H9 (cell line): ENCODE measurements at regions not wholly inside any gene's neighbourhood (a gene's known extent, or its start where the extent isn't known, plus 50 kb on each side); places are given as distances from the start of the nearest gene placed in this dataset.

ENCODE experiments used
- DNase-seq: peaks from one replicate; pipeline ENCODE4 v3.0.0-alpha.2; 2017
- H2AFZ ChIP-seq: one replicate; pipeline ENCODE4 v1.6.1; 2013; ENCODE audit warnings: mild to moderate bottlenecking, low read length, control low read depth, moderate library complexity
- H2AK5ac ChIP-seq: 2 replicates; pipeline ENCODE4 v1.6.1; 2013; ENCODE audit warnings: low read length, control low read depth, mixed read lengths; ENCODE audit not compliant: insufficient read length
- H2BK120ac ChIP-seq: one replicate; pipeline ENCODE4 v1.6.1; 2013; ENCODE audit warnings: low read depth, mild to moderate bottlenecking, low read length, control low read depth, inconsistent platforms; ENCODE audit not compliant: poor library complexity, severe bottlenecking
- H2BK12ac ChIP-seq: 2 replicates; pipeline ENCODE4 v1.6.1; 2013; ENCODE audit warnings: low read length, control low read depth, mixed read lengths, low read depth; ENCODE audit not compliant: insufficient read length
- H2BK15ac ChIP-seq: 2 replicates; pipeline ENCODE4 v1.6.1; 2013; ENCODE audit warnings: low read depth, low read length, control low read depth
- H2BK20ac ChIP-seq: one replicate; pipeline ENCODE4 v1.6.1; 2013; ENCODE audit warnings: low read depth, mild to moderate bottlenecking, low read length, control low read depth, inconsistent platforms; ENCODE audit not compliant: poor library complexity, severe bottlenecking
- H2BK5ac ChIP-seq: 2 replicates; pipeline ENCODE4 v1.6.1; 2013; ENCODE audit warnings: low read length, control low read depth, mixed read lengths; ENCODE audit not compliant: insufficient read length
- H3K14ac ChIP-seq: 2 replicates; pipeline ENCODE4 v1.6.1; 2013; ENCODE audit warnings: low read length, control low read depth; ENCODE audit not compliant: insufficient read depth
- H3K18ac ChIP-seq: 2 replicates; pipeline ENCODE4 v1.6.1; 2013; ENCODE audit warnings: low read depth, mild to moderate bottlenecking, mixed read lengths, low read length, control low read depth; ENCODE audit not compliant: insufficient read length
- H3K23ac ChIP-seq: 2 replicates; pipeline ENCODE4 v1.6.1; 2013; ENCODE audit warnings: low read length, control low read depth, mixed read lengths, low read depth; ENCODE audit not compliant: insufficient read length
- H3K23me2 ChIP-seq: 2 replicates; pipeline ENCODE4 v1.6.1; 2013; ENCODE audit warnings: low read depth, mild to moderate bottlenecking, mixed read lengths, low read length, control low read depth; ENCODE audit not compliant: insufficient read length, poor library complexity, severe bottlenecking
- H3K27ac ChIP-seq: 2 replicates; pipeline ENCODE4 v1.5.1; 2013; ENCODE audit warnings: low read length, control low read depth, mixed read lengths, low read depth; ENCODE audit not compliant: insufficient read length
- H3K27me3 ChIP-seq: 2 replicates; pipeline ENCODE4 v1.6.1; 2013; ENCODE audit warnings: low read length, control low read depth, inconsistent platforms; ENCODE audit not compliant: insufficient read depth
- H3K4ac ChIP-seq: 2 replicates; pipeline ENCODE4 v1.6.1; 2013; ENCODE audit warnings: low read depth, mild to moderate bottlenecking, control low read depth, inconsistent platforms, low read length, moderate library complexity
- H3K4me1 ChIP-seq: 2 replicates; pipeline ENCODE4 v1.6.1; 2013; ENCODE audit warnings: low read length, control low read depth, inconsistent platforms; ENCODE audit not compliant: insufficient read depth
- H3K4me2 ChIP-seq: 2 replicates; pipeline ENCODE4 v1.6.1; 2013; ENCODE audit warnings: low read length, control low read depth, mixed read lengths; ENCODE audit not compliant: insufficient read length, insufficient read depth
- H3K56ac ChIP-seq: 2 replicates; pipeline ENCODE4 v1.6.1; 2013; ENCODE audit warnings: low read depth, mild to moderate bottlenecking, mixed read lengths, low read length, control low read depth; ENCODE audit not compliant: insufficient read length
- H3K79me1 ChIP-seq: 2 replicates; pipeline ENCODE4 v1.6.1; 2013; ENCODE audit warnings: low read depth, mild to moderate bottlenecking, moderate library complexity, low read length, control low read depth, inconsistent platforms; ENCODE audit not compliant: insufficient read depth, poor library complexity, severe bottlenecking
- H3K79me2 ChIP-seq: 2 replicates; pipeline ENCODE4 v1.6.1; 2013; ENCODE audit warnings: low read length, control low read depth, inconsistent platforms; ENCODE audit not compliant: insufficient read depth
- H3K9ac ChIP-seq: 2 replicates; pipeline ENCODE4 v1.6.1; 2013; ENCODE audit warnings: low read length, control low read depth, mixed read lengths; ENCODE audit not compliant: insufficient read length; ENCODE audit errors: extremely low read depth
- H3K9me3 ChIP-seq: one replicate; pipeline ENCODE4 v1.6.1; 2013; ENCODE audit warnings: low read depth, low read length, inconsistent platforms; ENCODE audit not compliant: control insufficient read depth
- H3T11ph ChIP-seq: one replicate; pipeline ENCODE4 v1.6.1; 2013; ENCODE audit warnings: mild to moderate bottlenecking, low read length, control low read depth, inconsistent platforms
- H4K20me1 ChIP-seq: one replicate; pipeline ENCODE4 v1.6.1; 2013; ENCODE audit not compliant: control insufficient read depth, insufficient read length, insufficient read depth
- H4K5ac ChIP-seq: 2 replicates; pipeline ENCODE4 v1.6.1; 2013; ENCODE audit warnings: low read depth, mild to moderate bottlenecking, mixed read lengths, low read length, control low read depth; ENCODE audit not compliant: insufficient read length
- H4K8ac ChIP-seq: replicated peaks from 2 replicates; pipeline ENCODE4 v1.6.1; 2013; ENCODE audit warnings: low read length, control low read depth, mixed read lengths, low read depth; ENCODE audit not compliant: insufficient read length
- H4K91ac ChIP-seq: 2 replicates; pipeline ENCODE4 v1.6.1; 2013; ENCODE audit warnings: low read depth, mild to moderate bottlenecking, moderate library complexity, mixed read lengths, low read length, control low read depth; ENCODE audit not compliant: insufficient read length
- H3K27ac Mint-ChIP-seq, 3 experiments: 2 replicates in 2 of 3; 3 replicates in 1 of 3; pipeline ENCODE4 v1.8.0; 2020 to 2021; ENCODE audit warnings: mixed read lengths in 3 of 3, mild to moderate bottlenecking in 1 of 3, moderate library complexity in 1 of 3
- H3K27me3 Mint-ChIP-seq: 2 replicates; pipeline ENCODE4 v1.8.0; 2021; ENCODE audit warnings: low read depth, mild to moderate bottlenecking, moderate library complexity, mixed read lengths
- H3K36me3 Mint-ChIP-seq, 3 experiments: 2 replicates in 2 of 3; 3 replicates in 1 of 3; pipeline ENCODE4 v1.8.0; 2020 to 2021; ENCODE audit warnings: low read depth in 3 of 3, mixed read lengths in 3 of 3; ENCODE audit not compliant: insufficient read depth in 1 of 3
- H3K4me1 Mint-ChIP-seq, 2 experiments: 2 replicates each; pipeline ENCODE4 v1.8.0; 2020; ENCODE audit warnings: mixed read lengths in 2 of 2
- H3K4me3 Mint-ChIP-seq, 2 experiments: 2 replicates in 1 of 2; 3 replicates in 1 of 2; pipeline ENCODE4 v1.8.0; 2020 to 2021; ENCODE audit warnings: mild to moderate bottlenecking in 2 of 2, mixed read lengths in 2 of 2, moderate library complexity in 1 of 2
- H3K9me3 Mint-ChIP-seq, 2 experiments: 2 replicates in 1 of 2; 3 replicates in 1 of 2; pipeline ENCODE4 v1.8.0; 2020; ENCODE audit warnings: mild to moderate bottlenecking in 2 of 2, mixed read lengths in 2 of 2, moderate library complexity in 1 of 2
- CTCF ChIP-seq: fragments of 200-600 bp; sonication (generic); conservative IDR thresholded peaks from 3 replicates; pipeline ENCODE4 v1.8.0; 2021; ENCODE audit warnings: antibody characterized with exemption, mild to moderate bottlenecking
- WGBS: extraction: QIAGEN DNeasy Blood & Tissue Kit; methylation state at CpG from one replicate; pipeline ENCODE4 v1.1.7; 2013; ENCODE audit warnings: missing lambda C conversion rate, low lambda C conversion rate, mixed read lengths; ENCODE audit not compliant: insufficient read length; ENCODE audit errors: extremely low coverage; 5-methylcytosine and 5-hydroxymethylcytosine counted together

GRCh38 chrX:6707497-6707896 lies 172.6 kb upstream of the VCX3A start:
- no peak overlapping the region for H3K14ac ChIP-seq
- H2BK12ac ChIP-seq: peak overlapping the region; percentile 15
- peaks cover 20% of the 10 kb centered on the region in 2 experiments for H3K9me3 Mint-ChIP-seq
- WGBS: no CpG with 5 or more reads among the region's 6 CpGs
- no peak overlapping the region for H4K91ac ChIP-seq
- H2AFZ ChIP-seq: no peak overlapping the region
- no peaks in the 10 kb centered on the region for H4K20me1 ChIP-seq
- H3K27ac Mint-ChIP-seq: no peak overlapping the region; a peak in 1 of 7 replicates
- no peak overlapping the region for H3K4me2 ChIP-seq
- H3K56ac ChIP-seq: no peak overlapping the region
- H3K79me1 ChIP-seq: no peaks in the 10 kb centered on the region
- H3K23me2 ChIP-seq: no peaks in the 10 kb centered on the region
- H3K9me3 ChIP-seq: peaks cover 19% of the 10 kb centered on the region
- no peak overlapping the region for H2BK20ac ChIP-seq
- no peak overlapping the region for H2BK15ac ChIP-seq
- no peak overlapping the region for H3K23ac ChIP-seq
- H4K8ac ChIP-seq: no peak overlapping the region
- H3K36me3 Mint-ChIP-seq: peaks cover 15 to 28% (median 22%) of the 10 kb centered on the region in 3 experiments; a peak in 6 of 7 replicates
- no peak for TF ChIP-seq CTCF
- H3K4me1 Mint-ChIP-seq: peaks cover 20 to 24% of the 10 kb centered on the region in 2 experiments
- no peak overlapping the region for H3K4me3 Mint-ChIP-seq
- no peak overlapping the region for H3T11ph ChIP-seq
- H4K5ac ChIP-seq: no peak overlapping the region
- H3K27ac ChIP-seq: peak overlapping the region; percentile 41
- no peak overlapping the region for H2BK120ac ChIP-seq
- no peaks in the 10 kb centered on the region; the same call in 1 of the 2 replicates for H3K27me3 Mint-ChIP-seq
- 0 out of 2 replicates have a peak, but pooled peaks cover 2% of the 10 kb centered on the region for H3K4me1 ChIP-seq
- H3K4ac ChIP-seq: no peak overlapping the region
- no peaks in the 10 kb centered on the region for H3K27me3 ChIP-seq
- H3K79me2 ChIP-seq: no peaks in the 10 kb centered on the region
- H3K18ac ChIP-seq: no peak overlapping the region
- no peak overlapping the region for H2BK5ac ChIP-seq
- no peak for DNase-seq
- peak overlapping the region; percentile 69 for H2AK5ac ChIP-seq
- no peak overlapping the region for H3K9ac ChIP-seq
